H1 (cell line): ENCODE measurements at regions not wholly inside any gene's neighbourhood (a gene's known extent, or its start where the extent isn't known, plus 50 kb on each side); places are given as distances from the start of the nearest gene placed in this dataset.

Experiments
- CTCF ChIA-PET: fragments of 300-600 bp; sonication (Branson Sonifier 250); formaldehyde crosslinking; loops from one replicate; lab custom pipeline; 2021; ENCODE audit not compliant: partially characterized antibody; lab: Charles Lee
- POLR2A ChIA-PET: fragments of 300-600 bp; sonication (Branson Sonifier 250); formaldehyde crosslinking; loops from one replicate; lab custom pipeline; 2021; ENCODE audit warnings: inconsistent platforms; ENCODE audit not compliant: partially characterized antibody; lab: Charles Lee
- DNase-seq, 2 experiments: peaks; one replicate each; pipeline versions ENCODE4 v3.0.0 to v3.0.0-alpha.2; 2010 to 2022; ENCODE audit warnings: low spot score in 2 of 2, low read depth in 1 of 2, mixed read lengths in 1 of 2
- FAIRE-seq: peaks from 2 replicates; lab custom pipeline; 2011; peaks lifted over from hg19 to GRCh38; lab: Jason Lieb, UNC
- H2AFZ ChIP-seq: 2 replicates; pipeline ENCODE4 v1.8.1; 2012; ENCODE audit warnings: low read length, inconsistent platforms
- H2AK5ac ChIP-seq: 2 replicates; pipeline ENCODE4 v1.6.1; 2013; ENCODE audit warnings: low read depth, low read length
- H2BK120ac ChIP-seq: replicated peaks from 2 replicates; pipeline ENCODE3; 2013; ENCODE audit warnings: low read depth, low read length, inconsistent platforms
- H2BK12ac ChIP-seq: 2 replicates; pipeline ENCODE4 v1.6.1; 2013; ENCODE audit warnings: low read depth, low read length
- H2BK15ac ChIP-seq: 2 replicates; pipeline ENCODE4 v1.6.1; 2013; ENCODE audit warnings: low read length
- H2BK20ac ChIP-seq: 2 replicates; pipeline ENCODE4 v1.6.1; 2013; ENCODE audit warnings: low read length
- H2BK5ac ChIP-seq: 2 replicates; pipeline ENCODE4 v1.6.1; 2013; ENCODE audit warnings: low read depth, low read length
- H3K14ac ChIP-seq: 2 replicates; pipeline ENCODE4 v1.6.1; 2013; ENCODE audit warnings: inconsistent platforms; ENCODE audit not compliant: insufficient read length
- H3K18ac ChIP-seq: 2 replicates; pipeline ENCODE4 v1.6.1; 2013; ENCODE audit warnings: low read length; ENCODE audit errors: extremely low read depth
- H3K23ac ChIP-seq: 2 replicates; pipeline ENCODE4 v1.6.1; 2013; ENCODE audit warnings: inconsistent platforms; ENCODE audit not compliant: insufficient read length
- H3K23me2 ChIP-seq: 2 replicates; pipeline ENCODE4 v1.6.1; 2013; ENCODE audit warnings: low read depth, low read length
- H3K27ac ChIP-seq: 2 replicates; pipeline ENCODE4 v1.6.1; 2011; ENCODE audit warnings: low read depth, low read length, inconsistent platforms
- H3K27me3 ChIP-seq, 4 experiments: replicated peaks in 1 of 4; 1 replicate in 1 of 4; 2 replicates in 3 of 4; pipeline versions ENCODE4 v1.6.1 to v1.8.1; 2011 to 2013; ENCODE audit warnings: low read length in 3 of 4, mild to moderate bottlenecking in 3 of 4, inconsistent platforms in 2 of 4, mixed read lengths in 2 of 4, moderate library complexity in 1 of 4; ENCODE audit not compliant: control insufficient read depth in 3 of 4, insufficient read depth in 3 of 4; ENCODE audit errors: extremely low read depth in 1 of 4
- H3K36me3 ChIP-seq, 4 experiments: 2 replicates each; pipeline versions ENCODE4 v1.6.1 to v1.8.1; 2011 to 2013; ENCODE audit warnings: mild to moderate bottlenecking in 4 of 4, low read length in 3 of 4, moderate library complexity in 2 of 4, control low read depth in 1 of 4, inconsistent platforms in 1 of 4; ENCODE audit not compliant: insufficient read depth in 4 of 4, control insufficient read depth in 2 of 4
- H3K4ac ChIP-seq: replicated peaks from 2 replicates; pipeline ENCODE3; 2013; ENCODE audit warnings: low read length, low read depth, mixed read lengths, inconsistent platforms; ENCODE audit not compliant: insufficient read length
- H3K4me1 ChIP-seq, 4 experiments: replicated peaks in 1 of 4; 1 replicate in 1 of 4; 2 replicates in 3 of 4; pipeline versions ENCODE4 v1.6.1 to v1.8.1; 2011 to 2013; ENCODE audit warnings: low read length in 3 of 4, inconsistent platforms in 2 of 4, mixed read lengths in 1 of 4; ENCODE audit not compliant: insufficient read depth in 4 of 4, control insufficient read depth in 3 of 4
- H3K4me2 ChIP-seq, 2 experiments: 2 replicates each; pipeline versions ENCODE4 v1.6.1 to v1.8.1; 2011 to 2013; ENCODE audit warnings: low read depth in 2 of 2, low read length in 2 of 2, control low read depth in 1 of 2, inconsistent platforms in 1 of 2, mild to moderate bottlenecking in 1 of 2; ENCODE audit not compliant: insufficient read depth in 1 of 2
- H3K4me3 ChIP-seq, 4 experiments: fragments of 200-600, 300-600 bp in 1 of 4; sonication (generic), shearing (Covaris generic), sonication (Bioruptor Twin) in 1 of 4; 2 replicates each; pipeline versions ENCODE4 v1.5.1 to v1.8.1; 2011 to 2016; ENCODE audit warnings: low read length in 4 of 4, low read depth in 3 of 4, control low read depth in 2 of 4, inconsistent platforms in 2 of 4, mild to moderate bottlenecking in 2 of 4, mixed read lengths in 1 of 4, moderate library complexity in 1 of 4; ENCODE audit not compliant: insufficient read depth in 2 of 4; ENCODE audit errors: extremely low read depth in 1 of 4
- H3K56ac ChIP-seq: replicated peaks from 2 replicates; pipeline ENCODE3; 2013; ENCODE audit warnings: low read depth, mild to moderate bottlenecking, mixed read lengths, low read length, inconsistent platforms; ENCODE audit not compliant: insufficient read length
- H3K79me1 ChIP-seq: 2 replicates; pipeline ENCODE4 v1.6.1; 2013; ENCODE audit warnings: low read depth, low read length, control low read depth
- H3K79me2 ChIP-seq, 2 experiments: 2 replicates each; pipeline versions ENCODE4 v1.6.1 to v1.8.1; 2012 to 2013; ENCODE audit warnings: low read length in 2 of 2, mild to moderate bottlenecking in 2 of 2, inconsistent platforms in 1 of 2; ENCODE audit not compliant: insufficient read depth in 2 of 2, control insufficient read depth in 1 of 2
- H3K9ac ChIP-seq, 4 experiments: replicated peaks in 1 of 4; 1 replicate in 1 of 4; 2 replicates in 3 of 4; pipeline versions ENCODE4 v1.6.1 to v1.8.1; 2011 to 2013; ENCODE audit warnings: low read depth in 3 of 4, low read length in 3 of 4, control low read depth in 2 of 4, mild to moderate bottlenecking in 2 of 4, moderate library complexity in 2 of 4, inconsistent platforms in 1 of 4; ENCODE audit errors: extremely low read depth in 1 of 4
- H3K9me3 ChIP-seq, 2 experiments: 2 replicates each; pipeline versions ENCODE4 v1.6.1 to v1.8.1; 2012 to 2013; ENCODE audit warnings: mild to moderate bottlenecking in 2 of 2, moderate library complexity in 2 of 2, control low read depth in 1 of 2, inconsistent platforms in 1 of 2, low read depth in 1 of 2, low read length in 1 of 2, mixed read lengths in 1 of 2; ENCODE audit not compliant: insufficient read depth in 2 of 2
- H4K20me1 ChIP-seq, 2 experiments: replicated peaks in 1 of 2; 2 replicates each; pipeline versions ENCODE3 to v1.8.1; 2011 to 2013; ENCODE audit warnings: inconsistent platforms in 2 of 2, low read length in 2 of 2, mild to moderate bottlenecking in 1 of 2; ENCODE audit not compliant: insufficient read depth in 2 of 2, control insufficient read depth in 1 of 2
- H4K5ac ChIP-seq: 2 replicates; pipeline ENCODE4 v1.6.1; 2013; ENCODE audit warnings: low read length, low read depth, mixed read lengths, inconsistent platforms; ENCODE audit not compliant: insufficient read length
- H4K8ac ChIP-seq: 2 replicates; pipeline ENCODE4 v1.8.0; 2013; ENCODE audit warnings: mild to moderate bottlenecking, moderate library complexity, low read length, inconsistent platforms; ENCODE audit not compliant: insufficient read depth; ENCODE audit errors: extremely low read depth
- H4K91ac ChIP-seq: replicated peaks from 2 replicates; pipeline ENCODE3; 2013; ENCODE audit warnings: low read length, mixed read lengths, inconsistent platforms; ENCODE audit not compliant: insufficient read length
- HDAC6 ChIP-seq: IDR thresholded peaks from one replicate; pipeline ENCODE4 v1.7.1; 2012; ENCODE audit warnings: low read depth, mild to moderate bottlenecking, inconsistent platforms, low read length, moderate library complexity
- RAD21 ChIP-seq, 2 experiments: IDR thresholded peaks in 1 of 2; conservative IDR thresholded peaks in 1 of 2; 2 replicates each; pipeline ENCODE4 v1.6.1; 2011; ENCODE audit warnings: low read depth in 2 of 2, low read length in 2 of 2, improper control_type of control experiment in 1 of 2, inconsistent platforms in 1 of 2, mild to moderate bottlenecking in 1 of 2, moderate library complexity in 1 of 2
- RXRA ChIP-seq: IDR thresholded peaks from 2 replicates; pipeline ENCODE4 v1.6.1; 2011; ENCODE audit warnings: low read depth, mild to moderate bottlenecking, low read length, moderate library complexity; ENCODE audit not compliant: insufficient read depth
- SUZ12 ChIP-seq: fragments of 200-600 bp; sonication (generic); IDR thresholded peaks from 2 replicates; pipeline ENCODE4 v1.6.1; 2012; ENCODE audit warnings: mild to moderate bottlenecking, inconsistent platforms, low read length, moderate library complexity, mixed read lengths
- WGBS, 2 experiments: shearing (Covaris generic) in 1 of 2; methylation state at CpG; one replicate each; pipeline versions ENCODE4 v1.1.6 to v1.1.7; 2013 to 2015; ENCODE audit warnings: low lambda C conversion rate in 2 of 2, mixed read lengths in 2 of 2, inconsistent platforms in 1 of 2, low coverage in 1 of 2, missing lambda C conversion rate in 1 of 2; ENCODE audit not compliant: insufficient replicate concordance in 2 of 2, insufficient coverage in 1 of 2, insufficient read length in 1 of 2; ENCODE audit errors: extremely low coverage in 1 of 2, missing lambda C conversion rate in 1 of 2; 5-methylcytosine and 5-hydroxymethylcytosine counted together

- Histone ChIP-seq H3K4me2 (no peak overlapping the region), H3K14ac (no peak overlapping the region), H2BK5ac (no peak overlapping the region), H2BK12ac (no peak overlapping the region), H2AFZ (no peak overlapping the region), H3K27me3 (no peaks in the 10 kb centered on the region), H3K4me1 (no peaks in the 10 kb centered on the region), H3K18ac (no peak overlapping the region), H4K5ac (no peak overlapping the region), H4K91ac (no peak overlapping the region), H4K20me1 (no peaks in the 10 kb centered on the region), H3K23me2 (no peaks in the 10 kb centered on the region), H3K79me1 (no peaks in the 10 kb centered on the region), H2BK20ac (no peak overlapping the region), H3K4me3 (no peak overlapping the region), H2AK5ac (no peak overlapping the region), H3K23ac (no peak overlapping the region), H3K4ac (no peak overlapping the region), H3K9ac (no peak overlapping the region), H3K79me2 (no peaks in the 10 kb centered on the region), H3K9me3 (no peaks in the 10 kb centered on the region), H2BK15ac (no peak overlapping the region), H3K36me3 (no peaks in the 10 kb centered on the region), H2BK120ac (no peak overlapping the region), H3K56ac (no peak overlapping the region), H4K8ac (no peak overlapping the region), H3K27ac (no peak overlapping the region)
- CTCF ChIA-PET = no interaction called here
- WGBS, 2 experiments = 95% methylated on average over 1 of the region's 1 CpG; no CpG with 5 or more reads in 1 of the 2 experiments
- DNase-seq (no peak), FAIRE-seq (no peak)
- POLR2A ChIA-PET = no interaction called here
- TF ChIP-seq HDAC6 (no peak), RXRA (no peak), SUZ12 (no peak), RAD21 (IDR thresholded peaks at IDR 0.05 in 1 of 2, conservative IDR thresholded peaks at IDR 0.05 in 1 of 2; ENCODE audit: low read depth in 2 of 2, low read length in 2 of 2) (no peak)
These were observed 215.1 kb downstream of the NUP35 start for GRCh38 chr2:183339311-183339710.
